ENCODE measurements at regions not wholly inside any gene's neighbourhood (a gene's known extent, or its start where the extent isn't known, plus 50 kb on each side); places are given as distances from the start of the nearest gene placed in this dataset.
A peak's percentile ranks its signal among the peaks of the same experiment; 100 is the strongest.
"Not testable (repeated sequence)": the region's sequence is repeated elsewhere in the genome, so short reads cannot be mapped to it uniquely, and the experiment has no call there.

GRCh38 chr7:131774419-131775220, 218.2 kb upstream of the PODXL start:
- no peak for DNase-seq (ENCODE audit: extremely low read depth in 1 of 11, low read depth in 9 of 11, low spot score in 4 of 11)

GRCh38 chr7:131773413-131773812, 217.0 kb upstream of the PODXL start:
- no peak for DNase-seq (ENCODE audit: extremely low read depth in 1 of 11, low read depth in 9 of 11, low spot score in 4 of 11)

GRCh38 chr7:131769241-131769640, 212.8 kb upstream of the PODXL start:
- DNase-seq (ENCODE audit: extremely low read depth in 1 of 11, low read depth in 9 of 11, low spot score in 4 of 11) = no peak

GRCh38 chr7:131767591-131767990, 211.2 kb upstream of the PODXL start:
- DNase-seq (ENCODE audit: extremely low read depth in 1 of 11, low read depth in 9 of 11, low spot score in 4 of 11) = no peak

- DNase-seq (ENCODE audit: extremely low read depth in 1 of 11, low read depth in 9 of 11, low spot score in 4 of 11) = no peak
Observed at GRCh38 chr7:131765575-131765974, 209.1 kb upstream of the PODXL start.

GRCh38 chr7:131764143-131764775, 207.8 kb upstream of the PODXL start:
- DNase-seq (ENCODE audit: extremely low read depth in 1 of 11, low read depth in 9 of 11, low spot score in 4 of 11) = no peak

- DNase-seq (ENCODE audit: extremely low read depth in 1 of 11, low read depth in 9 of 11, low spot score in 4 of 11) = no peak
Observed at GRCh38 chr7:131762753-131763152, 206.3 kb upstream of the PODXL start.

GRCh38 chr7:131755801-131756200, 199.4 kb upstream of the PODXL start:
- DNase-seq (ENCODE audit: extremely low read depth in 1 of 11, low read depth in 9 of 11, low spot score in 4 of 11) = not testable (repeated sequence)

GRCh38 chr7:131753620-131754222, 197.3 kb upstream of the PODXL start:
- no peak for DNase-seq (ENCODE audit: extremely low read depth in 1 of 11, low read depth in 9 of 11, low spot score in 4 of 11)

- no peak for DNase-seq (ENCODE audit: extremely low read depth in 1 of 11, low read depth in 9 of 11, low spot score in 4 of 11)
Observed at GRCh38 chr7:131747658-131748232, 191.3 kb upstream of the PODXL start.

- peak in 10 of 11 donors; percentile 44 to 73 (median 60) for DNase-seq (ENCODE audit: extremely low read depth in 1 of 11, low read depth in 9 of 11, low spot score in 4 of 11)
Observed at GRCh38 chr7:131745390-131746248, 189.2 kb upstream of the PODXL start.

GRCh38 chr7:131741446-131741845, 185.0 kb upstream of the PODXL start:
- DNase-seq (ENCODE audit: extremely low read depth in 1 of 11, low read depth in 9 of 11, low spot score in 4 of 11) = no peak

GRCh38 chr7:131737746-131738465, 181.5 kb upstream of the PODXL start:
- DNase-seq (ENCODE audit: extremely low read depth in 1 of 11, low read depth in 9 of 11, low spot score in 4 of 11) = no peak

- DNase-seq (ENCODE audit: extremely low read depth in 1 of 11, low read depth in 9 of 11, low spot score in 4 of 11) = peak in 3 of 11 donors; percentile 15 to 31 (median 22)
Observed at GRCh38 chr7:131735101-131735500, 178.7 kb upstream of the PODXL start.

GRCh38 chr7:131733604-131734003, 177.2 kb upstream of the PODXL start:
- DNase-seq (ENCODE audit: extremely low read depth in 1 of 11, low read depth in 9 of 11, low spot score in 4 of 11) = no peak

GRCh38 chr7:131727189-131727588, 170.8 kb upstream of the PODXL start:
- no peak for DNase-seq (ENCODE audit: extremely low read depth in 1 of 11, low read depth in 9 of 11, low spot score in 4 of 11)

- no peak for DNase-seq (ENCODE audit: extremely low read depth in 1 of 11, low read depth in 9 of 11, low spot score in 4 of 11)
Observed at GRCh38 chr7:131726686-131727085, 170.3 kb upstream of the PODXL start.

GRCh38 chr7:131726031-131726430, 169.6 kb upstream of the PODXL start:
- no peak for DNase-seq (ENCODE audit: extremely low read depth in 1 of 11, low read depth in 9 of 11, low spot score in 4 of 11)

All from renal cortex interstitium (tissue), 11 donors.